WERI-Rb-1 (cell line): ENCODE measurements at regions not wholly inside any gene's neighbourhood (a gene's known extent, or its start where the extent isn't known, plus 50 kb on each side); places are given as distances from the start of the nearest gene placed in this dataset.
"Not testable (repeated sequence)": the region's sequence is repeated elsewhere in the genome, so short reads cannot be mapped to it uniquely, and the experiment has no call there.

Experiments used
- DNase-seq: peaks from one replicate; pipeline ENCODE4 v3.0.0-alpha.2; 2020
- H3K27ac ChIP-seq: fragments of 250-450 bp; sonication (Bioruptor Pico); 2 replicates; pipeline ENCODE4 v1.5.1; 2020; ENCODE audit warnings: mild to moderate bottlenecking, moderate library complexity
- H3K27me3 ChIP-seq: fragments of 250-450 bp; sonication (Bioruptor Pico); 2 replicates; pipeline ENCODE4 v1.5.1; 2021; ENCODE audit warnings: mild to moderate bottlenecking, low read depth, moderate library complexity; ENCODE audit not compliant: insufficient read depth, severe bottlenecking
- H3K36me3 ChIP-seq: fragments of 250-450 bp; sonication (Bioruptor Pico); 2 replicates; pipeline ENCODE4 v1.5.1; 2020; ENCODE audit warnings: mild to moderate bottlenecking, moderate library complexity
- H3K4me3 ChIP-seq: 2 replicates; pipeline ENCODE4 v1.5.1; 2011; ENCODE audit warnings: low read depth, mild to moderate bottlenecking, control low read depth, low read length
- H3K9me3 ChIP-seq: fragments of 250-450 bp; sonication (Bioruptor Pico); 2 replicates; pipeline ENCODE4 v1.5.1; 2021; ENCODE audit warnings: mild to moderate bottlenecking, moderate library complexity; ENCODE audit not compliant: severe bottlenecking
- CTCF ChIP-seq: IDR thresholded peaks from 2 replicates; pipeline ENCODE4 v1.5.1; 2011; ENCODE audit warnings: low read depth, mild to moderate bottlenecking, control low read depth, inconsistent platforms, low read length

DNA sequence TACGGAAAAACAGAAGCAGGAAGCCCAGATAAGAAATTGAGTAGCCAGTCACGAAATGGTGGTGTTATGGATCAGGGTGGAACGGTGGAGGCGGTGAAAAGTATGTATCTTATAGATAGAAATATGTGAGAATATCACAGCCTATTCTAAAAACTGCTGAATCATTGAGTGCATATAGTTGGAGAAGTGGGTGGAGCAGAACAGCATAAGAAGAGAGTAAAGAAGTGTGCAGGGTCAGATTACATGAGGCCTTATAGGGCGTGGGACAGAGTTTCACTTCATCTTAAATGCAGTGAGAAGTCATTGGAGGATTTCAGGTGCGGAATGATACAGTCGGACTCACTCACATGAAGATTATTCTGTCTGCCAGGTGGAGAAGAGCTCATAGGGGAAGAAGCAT lies 293.1 kb downstream of the TRIML1 start:
- Histone ChIP-seq H3K9me3 (peaks cover 4% of the 10 kb centered on the region), H3K4me3 (no peak overlapping the region), H3K36me3 (no peaks in the 10 kb centered on the region), H3K27me3 (peaks cover 80% of the 10 kb centered on the region), H3K27ac (no peak overlapping the region)
- TF ChIP-seq CTCF = no peak
- no peak for DNase-seq

DNA sequence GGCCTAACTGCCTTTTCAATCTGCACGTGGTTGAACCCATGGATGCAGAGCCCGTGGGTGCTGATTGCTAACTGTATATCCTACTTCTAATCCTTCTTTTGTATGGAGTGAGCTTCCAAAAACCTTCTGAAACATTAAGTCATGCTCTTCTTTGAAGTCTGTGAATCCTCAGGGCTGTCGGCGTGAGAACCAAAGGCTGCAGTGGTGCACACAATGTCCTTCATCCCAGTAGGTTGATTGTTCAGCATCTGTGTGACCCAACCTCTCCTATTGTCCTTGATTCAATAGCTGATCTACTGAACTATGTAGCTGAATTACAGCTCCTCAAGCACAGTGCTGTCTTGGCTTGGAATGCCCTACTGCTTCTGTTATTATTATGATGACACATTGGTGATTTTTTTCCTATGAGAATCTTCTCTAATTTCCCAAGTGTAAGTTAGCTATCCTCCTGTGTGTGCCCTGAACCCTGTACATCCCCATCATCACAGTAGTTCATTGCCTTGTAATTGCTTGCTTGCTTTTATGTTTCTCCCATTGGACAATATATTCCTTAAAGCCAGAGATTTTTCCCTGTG lies 294.6 kb downstream of the TRIML1 start:
- no peak for DNase-seq

DNA sequence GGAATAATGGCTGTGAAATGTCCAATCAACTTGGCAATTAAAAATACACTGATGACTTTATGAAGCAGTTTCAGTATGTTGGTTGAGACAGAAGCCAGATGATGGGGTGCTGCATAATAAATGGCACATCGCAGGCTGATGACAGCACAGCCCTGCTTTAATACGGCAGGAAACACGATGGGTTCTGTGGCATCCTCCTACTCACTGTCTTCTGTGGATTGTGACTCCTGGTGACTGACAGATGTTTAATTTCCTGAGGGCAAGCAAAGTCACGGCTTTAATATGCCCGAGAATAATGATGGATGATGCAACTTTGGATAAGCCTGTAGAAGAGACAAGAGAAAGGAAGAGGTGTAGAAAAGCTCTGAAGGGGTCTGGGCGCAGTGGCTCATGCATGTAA lies 295.4 kb downstream of the TRIML1 start:
- no peak overlapping the region for H3K27ac ChIP-seq
- DNase-seq = no peak
- no peak for TF ChIP-seq CTCF
- peaks cover 88% of the 10 kb centered on the region for H3K27me3 ChIP-seq
- no peak overlapping the region for H3K4me3 ChIP-seq
- H3K36me3 ChIP-seq = no peaks in the 10 kb centered on the region
- H3K9me3 ChIP-seq = peaks cover 4% of the 10 kb centered on the region

More for the DNA sequence above, 294.6 kb downstream of the TRIML1 start:
- Histone ChIP-seq H3K36me3 (no peaks in the 10 kb centered on the region), H3K27ac (no peak overlapping the region), H3K27me3 (peaks cover 84% of the 10 kb centered on the region), H3K9me3 (peaks cover 4% of the 10 kb centered on the region), H3K4me3 (no peak overlapping the region)
- TF ChIP-seq CTCF = no peak

GRCh38 chr4:188435381-188435780 lies 296.1 kb downstream of the TRIML1 start:
- H3K36me3 ChIP-seq = no peaks in the 10 kb centered on the region
- H3K27me3 ChIP-seq = peaks cover 90% of the 10 kb centered on the region
- H3K9me3 ChIP-seq = peaks cover 4% of the 10 kb centered on the region
- TF ChIP-seq CTCF = no peak
- H3K27ac ChIP-seq = no peak overlapping the region
- H3K4me3 ChIP-seq = no peak overlapping the region
- DNase-seq = no peak

DNA sequence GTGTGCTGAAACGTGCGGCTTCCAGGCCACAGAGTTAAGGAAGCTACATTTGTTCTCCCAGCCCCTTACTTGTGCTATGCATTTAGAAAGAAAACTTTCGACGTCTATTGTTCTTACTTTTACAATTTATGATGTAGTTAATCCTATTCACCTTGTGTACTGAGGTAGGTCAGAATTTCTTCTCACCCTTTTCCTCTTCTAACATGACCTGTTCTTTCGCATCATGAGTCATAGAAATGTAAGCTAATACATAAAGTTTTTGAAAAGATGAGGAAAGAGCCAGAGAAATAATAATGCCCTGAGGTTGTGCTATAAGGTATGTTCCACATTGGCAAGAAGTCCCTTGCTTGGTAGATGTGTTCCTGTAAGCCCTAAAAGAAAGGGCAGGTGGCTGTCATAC lies 298.3 kb downstream of the TRIML1 start:
- peaks cover 79% of the 10 kb centered on the region for H3K27me3 ChIP-seq
- no peak overlapping the region for H3K4me3 ChIP-seq
- TF ChIP-seq CTCF = no peak
- no peaks in the 10 kb centered on the region for H3K36me3 ChIP-seq
- no peak overlapping the region for H3K27ac ChIP-seq
- no peak for DNase-seq
- H3K9me3 ChIP-seq = no peaks in the 10 kb centered on the region

DNA sequence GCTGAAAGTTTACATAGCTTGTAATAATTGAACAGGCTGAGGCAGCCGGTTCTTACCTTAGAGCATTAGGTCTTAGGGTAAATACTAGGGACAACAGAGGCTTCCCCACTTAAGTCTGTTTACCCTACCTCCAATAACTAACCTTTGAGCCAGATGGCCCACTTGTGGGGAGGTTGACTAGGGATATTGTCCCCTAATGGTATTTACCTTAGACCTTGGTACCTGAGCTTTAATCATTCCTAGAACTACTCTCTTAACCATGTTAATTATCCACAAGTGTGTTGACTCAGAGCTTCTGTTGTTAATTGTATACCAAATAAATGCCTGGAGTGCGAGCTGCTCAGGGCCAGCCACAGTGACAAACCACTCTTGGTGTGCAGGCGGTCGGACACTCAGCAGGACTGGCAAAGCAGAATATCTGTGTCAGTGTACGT lies 299.2 kb downstream of the TRIML1 start:
- not testable (repeated sequence) for DNase-seq, H3K36me3 ChIP-seq, H3K4me3 ChIP-seq, H3K27ac ChIP-seq, H3K9me3 ChIP-seq
- peaks cover 70% of the 10 kb centered on the region for H3K27me3 ChIP-seq
